Natural killer cell (primary cell): ENCODE measurements at regions not wholly inside any gene's neighbourhood (a gene's known extent, or its start where the extent isn't known, plus 50 kb on each side); places are given as distances from the start of the nearest gene placed in this dataset.

Experiments used
- ATAC-seq, 3 donors: fragments of 150-1000 bp in 2 of 3; fragments of 200-7000 bp in 1 of 3; cut with Tn5 transposase; 1 replicate in 1 of 3; 2 replicates in 2 of 3; pipeline ENCODE4 v1.10.0; 2021; ENCODE audit warnings: mild to moderate bottlenecking in 2 of 3, moderate library complexity in 2 of 3
- DNase-seq, 2 donors: peaks; one replicate each; pipeline versions ENCODE4 v3.0.0 to v3.0.0-alpha.2; 2013 to 2021; ENCODE audit warnings: mixed read lengths in 1 of 2
- H3K27ac ChIP-seq: one replicate; pipeline ENCODE4 v1.5.1; 2013; ENCODE audit warnings: mild to moderate bottlenecking, low read length
- H3K27me3 ChIP-seq: one replicate; pipeline ENCODE4 v1.6.1; 2013; ENCODE audit warnings: low read length; ENCODE audit not compliant: control insufficient read depth, insufficient read depth
- H3K36me3 ChIP-seq: one replicate; pipeline ENCODE4 v1.6.1; 2013; ENCODE audit warnings: low read length; ENCODE audit not compliant: control insufficient read depth, insufficient read depth
- H3K4me1 ChIP-seq: one replicate; pipeline ENCODE4 v1.6.1; 2013; ENCODE audit warnings: low read length; ENCODE audit not compliant: control insufficient read depth, insufficient read depth
- H3K4me3 ChIP-seq: one replicate; pipeline ENCODE4 v1.5.1; 2013; ENCODE audit warnings: low read length
- H3K9me3 ChIP-seq: one replicate; pipeline ENCODE4 v1.6.1; 2013; ENCODE audit warnings: low read length; ENCODE audit not compliant: control insufficient read depth, insufficient read depth
- H3K27ac Mint-ChIP-seq, 2 donors: one replicate each; pipeline ENCODE4 v1.8.0; 2022; ENCODE audit warnings: mild to moderate bottlenecking in 2 of 2, mixed read lengths in 2 of 2, moderate library complexity in 1 of 2
- H3K27me3 Mint-ChIP-seq, 2 donors: one replicate each; pipeline ENCODE4 v1.8.0; 2022; ENCODE audit warnings: low read depth in 2 of 2, mixed read lengths in 2 of 2
- H3K36me3 Mint-ChIP-seq: one replicate; pipeline ENCODE4 v1.8.0; 2022; ENCODE audit warnings: mixed read lengths
- H3K4me1 Mint-ChIP-seq, 2 donors: one replicate each; pipeline ENCODE4 v1.8.0; 2022; ENCODE audit warnings: mixed read lengths in 2 of 2
- H3K4me3 Mint-ChIP-seq: one replicate; pipeline ENCODE4 v1.8.0; 2022; ENCODE audit warnings: mild to moderate bottlenecking, moderate library complexity, mixed read lengths
- H3K9me3 Mint-ChIP-seq, 2 donors: one replicate each; pipeline ENCODE4 v1.8.0; 2022; ENCODE audit warnings: mixed read lengths in 2 of 2
- WGBS: methylation state at CpG from one replicate; pipeline ENCODE4 v1.1.7; 2013; ENCODE audit warnings: missing lambda C conversion rate; ENCODE audit not compliant: insufficient coverage; 5-methylcytosine and 5-hydroxymethylcytosine counted together
- intact Hi-C: fragments of 100-400 bp; cut with micrococcal nuclease; formaldehyde crosslinking; loops from one replicate; pipeline ENCODE4 v1.14.2; 2022
- TF ChIP-seq, protein P1 (sequence below): fragments of 200-600 bp; IDR thresholded peaks from one replicate; pipeline ENCODE4 v1.8.0; 2022; ENCODE audit warnings: antibody characterized with exemption

DNA sequence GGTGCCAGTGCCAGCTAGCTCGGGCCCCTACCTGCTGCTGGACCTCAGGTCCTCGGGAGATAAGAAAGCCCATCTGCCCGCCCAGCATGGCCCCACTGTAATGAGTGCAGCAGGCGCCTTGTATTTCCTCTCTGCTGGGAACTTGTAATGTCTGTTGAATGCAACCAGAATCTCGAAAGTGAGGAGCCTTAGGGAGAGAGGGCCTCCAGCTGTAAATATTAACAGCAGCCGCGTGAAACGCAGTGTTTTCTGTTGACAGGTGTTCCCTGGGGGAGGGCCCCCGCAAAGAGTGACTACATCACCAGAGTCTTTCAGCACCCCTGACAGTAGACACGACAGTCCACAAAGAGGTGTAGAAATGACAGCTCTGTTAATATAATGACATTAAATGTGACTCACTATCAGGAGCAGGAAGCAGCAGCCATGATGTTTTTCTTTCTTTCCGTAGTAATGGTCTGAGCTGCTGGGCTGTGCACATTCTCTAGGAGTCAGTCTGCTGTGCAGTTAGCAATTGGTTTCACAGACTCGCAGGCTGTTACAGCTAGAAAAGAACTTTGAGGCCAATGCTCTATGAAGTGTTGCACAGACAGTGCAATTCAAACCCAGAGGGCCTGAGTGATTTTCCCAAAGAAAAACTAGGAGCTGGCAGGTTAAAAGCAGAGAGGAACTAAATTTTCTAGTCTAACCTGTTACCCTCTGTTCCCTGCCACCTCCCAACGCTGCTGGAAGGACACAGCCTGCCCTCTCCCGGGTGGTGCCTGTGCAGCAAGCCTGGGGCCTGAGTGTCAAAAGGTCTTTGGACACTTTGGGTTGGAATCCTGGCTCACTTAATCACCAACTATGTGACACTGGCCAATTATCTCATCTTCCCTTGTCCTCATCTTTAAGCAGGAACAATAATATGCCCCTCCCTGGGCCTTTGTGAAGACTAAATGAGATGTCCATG is 58.6 kb upstream of the WASF3 start:
- Histone ChIP-seq H3K4me1 (no peaks in the 10 kb centered on the region), H3K27me3 (no peaks in the 10 kb centered on the region), H3K27ac (no peak overlapping the region), H3K9me3 (no peaks in the 10 kb centered on the region), H3K36me3 (no peaks in the 10 kb centered on the region), H3K4me3 (no peak overlapping the region)
- no peaks in the 10 kb centered on the region for H3K4me1 Mint-ChIP-seq
- ATAC-seq (no peak), DNase-seq (no peak)
- TF ChIP-seq, protein P1, sequence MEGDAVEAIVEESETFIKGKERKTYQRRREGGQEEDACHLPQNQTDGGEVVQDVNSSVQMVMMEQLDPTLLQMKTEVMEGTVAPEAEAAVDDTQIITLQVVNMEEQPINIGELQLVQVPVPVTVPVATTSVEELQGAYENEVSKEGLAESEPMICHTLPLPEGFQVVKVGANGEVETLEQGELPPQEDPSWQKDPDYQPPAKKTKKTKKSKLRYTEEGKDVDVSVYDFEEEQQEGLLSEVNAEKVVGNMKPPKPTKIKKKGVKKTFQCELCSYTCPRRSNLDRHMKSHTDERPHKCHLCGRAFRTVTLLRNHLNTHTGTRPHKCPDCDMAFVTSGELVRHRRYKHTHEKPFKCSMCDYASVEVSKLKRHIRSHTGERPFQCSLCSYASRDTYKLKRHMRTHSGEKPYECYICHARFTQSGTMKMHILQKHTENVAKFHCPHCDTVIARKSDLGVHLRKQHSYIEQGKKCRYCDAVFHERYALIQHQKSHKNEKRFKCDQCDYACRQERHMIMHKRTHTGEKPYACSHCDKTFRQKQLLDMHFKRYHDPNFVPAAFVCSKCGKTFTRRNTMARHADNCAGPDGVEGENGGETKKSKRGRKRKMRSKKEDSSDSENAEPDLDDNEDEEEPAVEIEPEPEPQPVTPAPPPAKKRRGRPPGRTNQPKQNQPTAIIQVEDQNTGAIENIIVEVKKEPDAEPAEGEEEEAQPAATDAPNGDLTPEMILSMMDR: no peak
- peaks cover 10% of the 10 kb centered on the region in 2 donors for H3K27me3 Mint-ChIP-seq
- WGBS: 76% methylated on average over 14 of the region's 14 CpGs
- H3K27ac Mint-ChIP-seq: no peak overlapping the region
- no peak overlapping the region for H3K4me3 Mint-ChIP-seq
- intact Hi-C loops: no loop called here
- H3K9me3 Mint-ChIP-seq: no peaks in the 10 kb centered on the region
- no peaks in the 10 kb centered on the region for H3K36me3 Mint-ChIP-seq

DNA sequence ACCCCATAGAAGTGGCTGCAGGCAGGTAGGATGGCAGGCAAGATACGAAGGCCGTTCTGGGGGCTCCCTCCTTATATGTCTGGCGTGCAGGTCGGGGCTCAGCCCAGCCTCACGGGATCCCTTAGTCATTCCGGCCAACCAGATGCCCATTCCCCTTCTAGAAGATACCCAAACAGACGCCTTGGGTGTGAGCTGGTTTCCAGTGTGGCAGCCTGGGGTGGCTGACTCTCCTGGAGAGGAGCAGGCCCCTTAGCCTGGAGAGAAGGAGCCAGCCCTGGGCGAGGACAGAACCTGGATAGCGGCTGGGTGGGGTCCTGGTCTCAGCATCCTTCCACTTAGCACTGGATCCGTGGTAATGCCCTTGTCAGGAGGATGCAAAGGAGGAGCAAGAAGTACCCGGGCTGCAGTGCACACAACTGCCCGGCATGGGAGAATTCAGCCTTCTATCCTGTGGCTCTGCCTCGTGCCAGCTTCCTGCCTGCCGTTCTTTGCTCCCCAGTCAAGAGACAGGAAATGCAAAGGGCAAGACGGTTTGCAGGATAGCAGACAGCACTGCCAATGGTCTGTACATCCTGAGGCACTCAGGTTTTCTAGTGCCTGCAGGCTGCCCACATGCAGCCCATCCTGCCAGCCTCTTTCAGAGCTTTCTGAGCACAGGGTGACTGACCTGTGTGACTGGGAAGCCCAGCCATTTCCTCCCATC is 56.7 kb upstream of the WASF3 start:
- WGBS: 61% methylated on average over 15 of the region's 15 CpGs
- no peak overlapping the region for H3K4me3 Mint-ChIP-seq
- H3K27ac ChIP-seq: no peak overlapping the region

DNA sequence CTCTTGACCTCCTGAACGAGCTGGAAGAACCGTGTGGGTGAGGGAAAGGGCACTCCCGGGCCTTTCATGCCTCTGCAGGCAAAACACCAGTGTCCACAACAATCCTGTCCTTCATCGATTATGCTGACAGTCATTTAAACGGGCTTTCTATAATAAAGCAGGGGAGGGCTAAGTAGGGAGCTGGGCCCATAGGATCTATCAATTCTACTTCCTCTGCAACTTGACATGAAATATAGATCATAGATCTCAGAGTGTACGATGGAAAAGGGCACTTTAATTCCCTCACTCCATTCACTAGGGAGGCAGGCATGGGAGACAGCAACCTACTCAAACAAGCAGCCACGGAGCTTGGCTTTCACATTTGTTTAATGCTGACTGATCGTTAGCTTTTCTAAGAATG is 55.8 kb upstream of the WASF3 start:
- Mint-ChIP-seq H3K4me1 (no peaks in the 10 kb centered on the region), H3K27ac (no peak overlapping the region), H3K9me3 (no peaks in the 10 kb centered on the region), H3K4me3 (no peak overlapping the region), H3K27me3 (peaks cover 7 to 10% of the 10 kb centered on the region in 2 donors), H3K36me3 (no peaks in the 10 kb centered on the region)
- no peaks in the 10 kb centered on the region for H3K27me3 ChIP-seq
- no peak overlapping the region for H3K27ac ChIP-seq
- ATAC-seq (no peak), DNase-seq (no peak)
- intact Hi-C loops: no loop called here
- TF ChIP-seq, protein P1: no peak
- H3K9me3 ChIP-seq: no peaks in the 10 kb centered on the region
- no peaks in the 10 kb centered on the region for H3K4me1 ChIP-seq
- no peaks in the 10 kb centered on the region for H3K36me3 ChIP-seq
- WGBS: 70% methylated on average over 6 of the region's 8 CpGs
- no peak overlapping the region for H3K4me3 ChIP-seq

More for the DNA sequence above, 56.7 kb upstream of the WASF3 start:
- no peak for DNase-seq
- no peak for ATAC-seq
- Histone ChIP-seq H3K4me3 (no peak overlapping the region), H3K9me3 (no peaks in the 10 kb centered on the region), H3K27me3 (no peaks in the 10 kb centered on the region), H3K4me1 (no peaks in the 10 kb centered on the region), H3K36me3 (no peaks in the 10 kb centered on the region)
- Mint-ChIP-seq H3K36me3 (no peaks in the 10 kb centered on the region), H3K9me3 (no peaks in the 10 kb centered on the region), H3K27ac (no peak overlapping the region), H3K4me1 (no peaks in the 10 kb centered on the region), H3K27me3 (peaks cover 9 to 10% of the 10 kb centered on the region in 2 donors)
- TF ChIP-seq, protein P1: no peak
- intact Hi-C loops: no loop called here
